Pancreas (tissue), 10 donors: ENCODE measurements at regions not wholly inside any gene's neighbourhood (a gene's known extent, or its start where the extent isn't known, plus 50 kb on each side); places are given as distances from the start of the nearest gene placed in this dataset.
"Not testable (repeated sequence)": the region's sequence is repeated elsewhere in the genome, so short reads cannot be mapped to it uniquely, and the experiment has no call there.

Experiments used
- ATAC-seq, 4 donors: fragments of 200-7000 bp; cut with Tn5 transposase; one replicate each; pipeline versions ENCODE4 v1.8.0 to v1.9.1; 2020; ENCODE audit warnings: mild to moderate bottlenecking in 4 of 4, moderate library complexity in 4 of 4
- DNase-seq, 6 donors: peaks; one replicate each; pipeline ENCODE4 v3.0.0-alpha.2; 2020
- FAIRE-seq: peaks from 2 replicates; lab custom pipeline; 2012; peaks lifted over from hg19 to GRCh38; lab: Jason Lieb, UNC
- H3K27ac ChIP-seq, 4 donors: fragments of 200-600 bp; sonication (generic); 1 replicate in 3 of 4; 2 replicates in 1 of 4; pipeline versions ENCODE4 v1.5.0 to v1.8.0; 2020
- H3K27me3 ChIP-seq, 4 donors: fragments of 200-600 bp; one replicate each; pipeline ENCODE4 v1.8.0; 2021
- H3K36me3 ChIP-seq, 3 donors: fragments of 200-600 bp; sonication (generic) in 1 of 3; one replicate each; pipeline versions ENCODE4 v1.5.0 to v1.8.0; 2020 to 2021
- H3K4me1 ChIP-seq, 3 donors: fragments of 200-600 bp; one replicate each; pipeline ENCODE4 v1.8.0; 2021
- H3K4me3 ChIP-seq, 4 donors: fragments of 200-600 bp; sonication (generic) in 2 of 4; one replicate each; pipeline versions ENCODE4 v1.5.0 to v1.8.0; 2020 to 2021
- H3K9me3 ChIP-seq, 4 donors: fragments of 200-600 bp; one replicate each; pipeline ENCODE4 v1.8.0; 2021
- WGBS, 2 donors: extraction: QIAGEN DNeasy Blood & Tissue Kit; methylation state at CpG; one replicate each; pipeline ENCODE4 v1.1.7; 2013; 5-methylcytosine and 5-hydroxymethylcytosine counted together
- intact Hi-C, 3 donors: fragments of 100-400 bp; cut with DNase I; formaldehyde crosslinking; loops; one replicate each; pipeline versions ENCODE4 v1.11.1 to v1.14.2; 2022
- TF ChIP-seq, protein P1 (sequence below), 4 donors: fragments of 200-600 bp; sonication (generic) in 3 of 4; IDR thresholded peaks; one replicate each; pipeline versions ENCODE4 v1.5.0 to v1.8.0; 2021; ENCODE audit warnings: antibody characterized with exemption in 4 of 4
- donor health status: healthy with polysubstance abuse.
- donor health status: DM: no; HTN: no; CAD: no; lungs with moderate emphysema.
- donor health status: DM: no; HTN: no; CAD: no.
- donor health status: control.
- donor health status: control.
- donor health status: Bipolar disorder and iron deficiency.
- donor health status: DM: yes; HTN: yes; CAD: no.
- donor health status: DM: no; HTN: no; CAD: no.
- donor health status: DM: no; HTN: no; CAD: no.
- donor health status: DM: yes; HTN: yes; CAD: no.

DNA sequence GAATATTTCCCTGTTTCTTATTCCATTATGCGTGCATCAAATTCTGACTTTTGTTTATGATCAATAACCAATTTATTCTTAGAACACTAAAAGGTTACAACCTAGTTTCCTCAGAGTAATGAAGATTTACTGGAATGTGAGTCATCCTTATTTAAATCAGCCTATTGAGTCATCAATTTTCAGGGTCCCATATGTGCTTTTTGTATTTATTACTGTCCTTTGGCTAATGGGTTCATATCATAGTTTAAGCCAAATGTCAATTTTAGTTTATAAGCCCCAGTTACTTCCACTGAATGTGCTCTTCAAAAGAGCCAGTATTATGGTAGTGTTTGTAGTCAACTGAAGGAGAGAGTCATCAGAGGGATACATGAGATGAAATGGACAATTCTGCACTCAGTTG lies 359.2 kb downstream of the PRR16 start:
- no peaks in the 10 kb centered on the region for H3K4me1 ChIP-seq
- FAIRE-seq (no peak), DNase-seq (no peak), ATAC-seq (no peak)
- intact Hi-C loops = no loop called here
- H3K36me3 ChIP-seq = no peaks in the 10 kb centered on the region
- no peaks in the 10 kb centered on the region for H3K9me3 ChIP-seq
- H3K27ac ChIP-seq = no peak overlapping the region
- WGBS, 2 donors = 86 to 88% methylated on average over 1 of the region's 1 CpG
- TF ChIP-seq, protein P1, sequence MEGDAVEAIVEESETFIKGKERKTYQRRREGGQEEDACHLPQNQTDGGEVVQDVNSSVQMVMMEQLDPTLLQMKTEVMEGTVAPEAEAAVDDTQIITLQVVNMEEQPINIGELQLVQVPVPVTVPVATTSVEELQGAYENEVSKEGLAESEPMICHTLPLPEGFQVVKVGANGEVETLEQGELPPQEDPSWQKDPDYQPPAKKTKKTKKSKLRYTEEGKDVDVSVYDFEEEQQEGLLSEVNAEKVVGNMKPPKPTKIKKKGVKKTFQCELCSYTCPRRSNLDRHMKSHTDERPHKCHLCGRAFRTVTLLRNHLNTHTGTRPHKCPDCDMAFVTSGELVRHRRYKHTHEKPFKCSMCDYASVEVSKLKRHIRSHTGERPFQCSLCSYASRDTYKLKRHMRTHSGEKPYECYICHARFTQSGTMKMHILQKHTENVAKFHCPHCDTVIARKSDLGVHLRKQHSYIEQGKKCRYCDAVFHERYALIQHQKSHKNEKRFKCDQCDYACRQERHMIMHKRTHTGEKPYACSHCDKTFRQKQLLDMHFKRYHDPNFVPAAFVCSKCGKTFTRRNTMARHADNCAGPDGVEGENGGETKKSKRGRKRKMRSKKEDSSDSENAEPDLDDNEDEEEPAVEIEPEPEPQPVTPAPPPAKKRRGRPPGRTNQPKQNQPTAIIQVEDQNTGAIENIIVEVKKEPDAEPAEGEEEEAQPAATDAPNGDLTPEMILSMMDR (IDR thresholded peaks at IDR 0.05) = no peak
- no peak overlapping the region for H3K4me3 ChIP-seq
- no peaks in the 10 kb centered on the region for H3K27me3 ChIP-seq

DNA sequence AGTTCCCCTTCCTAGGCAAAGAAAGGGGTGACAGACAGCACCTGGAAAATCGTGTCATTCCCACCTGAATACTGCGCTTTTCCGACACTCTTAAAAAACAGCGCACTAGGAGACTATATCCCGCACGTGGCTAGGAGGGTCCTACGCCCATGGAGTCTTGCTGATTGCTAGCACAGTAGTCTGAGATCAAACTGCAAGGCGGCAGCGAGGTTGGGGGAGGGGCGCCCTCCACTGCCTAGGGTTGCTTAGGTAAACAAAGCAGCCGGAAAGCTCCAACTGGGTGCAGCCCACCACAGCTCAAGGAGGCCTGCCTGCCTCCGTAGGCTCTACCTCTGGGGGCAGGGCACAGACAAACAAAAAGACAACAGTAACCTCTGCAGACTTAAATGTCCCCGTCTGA lies 367.5 kb downstream of the PRR16 start:
- ATAC-seq, intact Hi-C loops, H3K4me1 ChIP-seq, H3K27ac ChIP-seq, H3K27me3 ChIP-seq, H3K4me3 ChIP-seq, H3K9me3 ChIP-seq, FAIRE-seq, DNase-seq, H3K36me3 ChIP-seq: not testable (repeated sequence)
- 69% methylated on average over 12 to 13 of the region's 13 CpGs for WGBS, 2 donors

DNA sequence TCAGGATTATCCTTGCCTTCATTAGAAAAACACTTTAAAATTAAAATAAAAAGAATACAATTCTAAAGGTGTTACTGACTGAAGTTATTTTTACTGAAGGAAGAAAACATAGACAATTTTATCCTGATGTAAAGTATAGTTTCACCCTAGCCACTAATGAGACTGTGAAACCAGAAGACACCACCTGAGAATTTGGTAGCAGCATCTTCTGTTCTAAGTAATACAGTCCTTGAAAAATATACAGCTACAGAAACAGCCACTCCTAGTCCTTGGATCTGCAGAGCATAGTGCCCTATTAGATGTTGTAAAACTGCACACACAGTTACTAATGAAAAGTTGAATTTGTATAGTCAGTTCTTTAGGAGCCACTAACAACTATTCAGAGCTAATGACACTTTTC lies 377.7 kb downstream of the PRR16 start:
- DNase-seq (no peak), ATAC-seq (no peak), FAIRE-seq (no peak)
- no peaks in the 10 kb centered on the region for H3K27me3 ChIP-seq
- H3K36me3 ChIP-seq = no peaks in the 10 kb centered on the region
- intact Hi-C loops = no loop called here
- no peak overlapping the region for H3K27ac ChIP-seq
- no peak overlapping the region for H3K4me3 ChIP-seq
- no peaks in the 10 kb centered on the region for H3K9me3 ChIP-seq
- TF ChIP-seq, protein P1 (IDR thresholded peaks at IDR 0.05) = no peak
- no peaks in the 10 kb centered on the region for H3K4me1 ChIP-seq

DNA sequence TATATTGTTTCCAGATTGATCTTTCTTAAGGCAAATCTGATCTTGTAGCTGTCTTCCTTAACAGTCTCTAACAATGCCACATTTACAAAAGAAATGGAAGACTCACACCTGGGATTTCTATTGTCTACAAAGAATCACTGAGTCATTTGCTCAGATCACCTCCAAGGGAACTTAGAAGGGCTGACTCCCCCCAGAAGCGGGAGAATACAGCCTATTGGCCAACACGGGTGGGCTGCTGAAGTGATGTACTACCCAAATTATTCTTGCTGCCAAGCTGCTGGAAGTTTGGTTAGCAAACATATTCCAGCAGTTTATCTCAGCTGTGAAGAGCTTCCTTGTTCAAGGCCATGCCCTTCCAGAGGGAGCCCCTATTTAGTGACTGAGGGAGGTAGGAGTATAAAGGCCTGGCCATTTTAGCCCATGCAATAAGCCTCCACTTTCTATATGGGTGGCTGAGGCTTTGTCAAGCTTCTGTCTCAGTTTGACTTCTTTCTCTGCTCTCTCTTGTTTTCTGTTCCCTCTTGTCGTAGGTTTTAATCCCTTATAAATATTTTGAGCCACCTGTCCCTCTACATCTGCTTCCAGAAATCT lies 379.4 kb downstream of the PRR16 start:
- no peaks in the 10 kb centered on the region for H3K9me3 ChIP-seq
- H3K27me3 ChIP-seq = no peaks in the 10 kb centered on the region
- TF ChIP-seq, protein P1 (IDR thresholded peaks at IDR 0.05) = no peak
- FAIRE-seq (no peak), ATAC-seq (no peak), DNase-seq (no peak)
- intact Hi-C loops = no loop called here
- H3K4me1 ChIP-seq = no peaks in the 10 kb centered on the region
- H3K27ac ChIP-seq = no peak overlapping the region
- no peak overlapping the region for H3K4me3 ChIP-seq
- H3K36me3 ChIP-seq = no peaks in the 10 kb centered on the region
- 60 to 61% methylated on average over 3 of the region's 3 CpGs for WGBS, 2 donors

DNA sequence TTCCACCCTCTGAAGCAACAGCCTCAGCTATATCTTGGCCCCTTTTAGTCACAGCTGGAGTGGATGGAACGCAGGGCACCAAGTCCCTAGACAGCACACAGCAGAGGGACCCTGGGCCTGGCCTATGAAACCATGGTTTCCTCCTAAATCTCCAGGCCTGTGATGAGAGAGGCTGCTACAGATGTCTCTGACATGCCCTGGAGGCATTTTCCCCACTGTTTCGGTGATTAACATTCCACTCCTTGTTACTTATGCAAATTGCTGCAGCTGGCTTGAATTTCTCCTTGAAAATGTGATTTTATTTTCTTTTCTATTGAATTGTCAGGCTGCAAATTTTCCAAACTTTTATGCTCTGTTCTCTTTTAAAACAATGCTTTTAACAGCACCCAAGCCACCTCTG lies 384.8 kb downstream of the PRR16 start:
- H3K27ac ChIP-seq = no peak overlapping the region
- WGBS, 2 donors = 66 to 84% methylated on average over 2 of the region's 2 CpGs
- H3K4me3 ChIP-seq = no peak overlapping the region
- DNase-seq = peak in 1 of 6 donors; percentile 13
- intact Hi-C loops = no loop called here
- no peaks in the 10 kb centered on the region for H3K4me1 ChIP-seq
- H3K9me3 ChIP-seq = no peaks in the 10 kb centered on the region
- no peaks in the 10 kb centered on the region for H3K27me3 ChIP-seq
- no peak for FAIRE-seq
- TF ChIP-seq, protein P1 (IDR thresholded peaks at IDR 0.05) = no peak
- ATAC-seq = no peak
- no peaks in the 10 kb centered on the region for H3K36me3 ChIP-seq
